ENCODE measurements at regions not wholly inside any gene's neighbourhood (a gene's known extent, or its start where the extent isn't known, plus 50 kb on each side); places are given as distances from the start of the nearest gene placed in this dataset.

GRCh38 chr3:161969867-161970266 lies 473.3 kb downstream of the OTOL1 start:
- TF ChIP-seq PHF8 (IDR thresholded peaks at IDR 0.05; ENCODE audit: borderline replicate concordance, low read depth): no peak
- TF ChIP-seq SMC3 (IDR thresholded peaks at IDR 0.05): no peak
- no peak for TF ChIP-seq CTCF (IDR thresholded peaks at IDR 0.05)
- no peak for TF ChIP-seq MAX (IDR thresholded peaks at IDR 0.05)
- TF ChIP-seq CHD4 (IDR thresholded peaks at IDR 0.05; ENCODE audit: borderline replicate concordance): no peak
- TF ChIP-seq POLR2A (IDR thresholded peaks at IDR 0.05; ENCODE audit: low read length): no peak
- TF ChIP-seq CEBPB (IDR thresholded peaks at IDR 0.05): no peak
- no peak for TF ChIP-seq USF2 (IDR thresholded peaks at IDR 0.05)
- TF ChIP-seq EP300 (IDR thresholded peaks at IDR 0.05): no peak
- no peak for TF ChIP-seq RFX5 (IDR thresholded peaks at IDR 0.05)
- TF ChIP-seq PBX3 (IDR thresholded peaks at IDR 0.05): no peak
- TF ChIP-seq BHLHE40 (IDR thresholded peaks at IDR 0.05; ENCODE audit: low read depth, low read length): no peak
- TF ChIP-seq CHD2 (IDR thresholded peaks at IDR 0.05; ENCODE audit: low read length, partially characterized antibody): no peak
- TF ChIP-seq TFCP2L1 (CRISPR knock-in tag; IDR thresholded peaks at IDR 0.05): no peak

All from A549 (cell line).